HG03571 (cell line): ENCODE measurements at regions not wholly inside any gene's neighbourhood (a gene's known extent, or its start where the extent isn't known, plus 50 kb on each side); places are given as distances from the start of the nearest gene placed in this dataset.

Experiments used
- ATAC-seq: cut with Tn5 transposase; IDR thresholded peaks from one replicate; pipeline ENCODE4 v1.9.1; 2021; ENCODE audit not compliant: unreplicated experiment

GRCh38 chr15:35168464-35168863 is 83.4 kb upstream of the NANOGP8 start:
- no peak for ATAC-seq

GRCh38 chr15:35167675-35168074 is 82.6 kb upstream of the NANOGP8 start:
- no peak for ATAC-seq

GRCh38 chr15:35166730-35167359 is 81.8 kb upstream of the NANOGP8 start:
- ATAC-seq: no peak

- no peak for ATAC-seq
Measured at GRCh38 chr15:35161694-35162093, 76.6 kb upstream of the NANOGP8 start.

GRCh38 chr15:35159170-35159569 is 74.1 kb upstream of the NANOGP8 start:
- no peak for ATAC-seq

GRCh38 chr15:35151782-35152181 is 66.7 kb upstream of the NANOGP8 start:
- ATAC-seq: no peak

- no peak for ATAC-seq
Measured at GRCh38 chr15:35151381-35151780, 66.3 kb upstream of the NANOGP8 start.

- no peak for ATAC-seq
Measured at GRCh38 chr15:35150361-35150760, 65.3 kb upstream of the NANOGP8 start.

- no peak for ATAC-seq
Measured at GRCh38 chr15:35145336-35145735, 60.2 kb upstream of the NANOGP8 start.

- no peak for ATAC-seq
Measured at GRCh38 chr15:35142578-35142977, 57.5 kb upstream of the NANOGP8 start.

GRCh38 chr15:35141743-35142471 is 56.8 kb upstream of the NANOGP8 start:
- no peak for ATAC-seq

- no peak for ATAC-seq
Measured at GRCh38 chr15:35139822-35140221, 54.7 kb upstream of the NANOGP8 start.

- no peak for ATAC-seq
Measured at GRCh38 chr15:35137190-35137574, 52.1 kb upstream of the NANOGP8 start.

GRCh38 chr15:35136321-35137189 is 51.5 kb upstream of the NANOGP8 start:
- peak; percentile 96 for ATAC-seq
